ENCODE measurements at regions not wholly inside any gene's neighbourhood (a gene's known extent, or its start where the extent isn't known, plus 50 kb on each side); places are given as distances from the start of the nearest gene placed in this dataset.

GRCh38 chr12:114206525-114206924, 199.4 kb downstream of the TBX5 start:
- CTCF ChIA-PET (ENCODE audit: low intra/inter-chr PET ratio), result no interaction called here
- H3K9ac ChIP-seq (ENCODE audit: insufficient read depth in 1 of 2, low read depth in 2 of 2, low read length in 2 of 2), result no peak overlapping the region
- no peaks in the 10 kb centered on the region for H3K36me3 ChIP-seq (ENCODE audit: control insufficient read depth, insufficient read depth, low read length)
- intact Hi-C loops (cut with micrococcal nuclease) (no loop called here), in situ Hi-C loops (cut with MboI) (no loop called here)
- H3K4me2 ChIP-seq (ENCODE audit: insufficient read depth, low read length), result no peak overlapping the region
- ATAC-seq (no peak), DNase-seq (ENCODE audit: extremely low read depth in 1 of 4, low spot score in 3 of 4) (no peak), FAIRE-seq (no peak)
- H3K9me3 ChIP-seq (replicated peaks; ENCODE audit: control insufficient read depth, insufficient read depth, low read depth, low read length), result no peaks in the 10 kb centered on the region
- no peak overlapping the region for H3K4me3 ChIP-seq
- no peak overlapping the region for H3K27ac ChIP-seq (ENCODE audit: extremely low read depth, low read depth, low read length)
- H3K79me2 ChIP-seq (ENCODE audit: control insufficient read depth, insufficient read depth, low read length), result no peaks in the 10 kb centered on the region
- no peaks in the 10 kb centered on the region for H3K4me1 ChIP-seq (replicated peaks in 1 of 2; ENCODE audit: control insufficient read depth in 2 of 2, insufficient read depth in 2 of 2, low read length in 2 of 2)
- H3K27me3 ChIP-seq (ENCODE audit: control insufficient read depth in 2 of 2, insufficient read depth in 2 of 2, low read length in 2 of 2), result no peaks in the 10 kb centered on the region
- H3K9me1 ChIP-seq (ENCODE audit: control insufficient read depth, insufficient read depth, low read length), result no peaks in the 10 kb centered on the region
- POLR2A ChIA-PET, result no interaction called here
- no peaks in the 10 kb centered on the region; the same call in 1 of the 2 replicates for H4K20me1 ChIP-seq (replicated peaks; ENCODE audit: control insufficient read depth, insufficient read depth, low read length)
- TF ChIP-seq ZNF212 (CRISPR knock-in tag; IDR thresholded peaks at IDR 0.05), result no peak
- no peak for TF ChIP-seq ZC3H11A (IDR thresholded peaks at IDR 0.05; ENCODE audit: low read depth, low read length)
- TF ChIP-seq PYGO2 (tag; IDR thresholded peaks at IDR 0.05), result no peak
- no peak for TF ChIP-seq KHSRP (IDR thresholded peaks at IDR 0.05)
- BruUV-seq (replicated peaks), result no TSS peak
- H2AFZ ChIP-seq (ENCODE audit: low read depth, low read length), result no peak overlapping the region

DNA sequence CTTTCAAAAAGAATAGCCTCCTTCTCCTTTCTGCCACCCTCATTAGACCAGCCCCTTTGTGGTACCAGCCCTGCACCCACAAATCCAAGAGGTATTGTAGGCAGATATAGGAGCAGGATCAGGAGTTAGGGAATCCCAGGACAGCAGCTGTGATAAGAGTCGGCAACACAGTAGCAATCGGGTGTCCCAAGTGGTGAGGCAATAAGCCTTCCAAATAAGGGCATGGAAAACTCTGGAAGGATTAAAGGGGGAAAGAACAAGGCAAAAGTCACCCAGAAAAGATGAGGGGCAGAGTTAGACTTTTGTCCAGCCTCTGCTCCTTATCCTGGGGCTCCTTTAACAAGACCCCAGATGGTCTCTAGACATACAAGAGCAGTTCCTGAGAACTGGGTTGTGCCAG, 204.2 kb downstream of the TBX5 start:
- Histone ChIP-seq H3K4me2 (ENCODE audit: insufficient read depth, low read length) (no peak overlapping the region), H3K36me3 (ENCODE audit: control insufficient read depth, insufficient read depth, low read length) (no peaks in the 10 kb centered on the region), H3K4me3 (no peak overlapping the region), H3K79me2 (ENCODE audit: control insufficient read depth, insufficient read depth, low read length) (no peaks in the 10 kb centered on the region), H4K20me1 (replicated peaks; ENCODE audit: control insufficient read depth, insufficient read depth, low read length) (no peaks in the 10 kb centered on the region), H2AFZ (ENCODE audit: low read depth, low read length) (no peak overlapping the region), H3K9me3 (replicated peaks; ENCODE audit: control insufficient read depth, insufficient read depth, low read depth, low read length) (no peaks in the 10 kb centered on the region), H3K9me1 (ENCODE audit: control insufficient read depth, insufficient read depth, low read length) (no peaks in the 10 kb centered on the region), H3K27ac (ENCODE audit: extremely low read depth, low read depth, low read length) (no peak overlapping the region), H3K9ac (ENCODE audit: insufficient read depth in 1 of 2, low read depth in 2 of 2, low read length in 2 of 2) (no peak overlapping the region), H3K27me3 (ENCODE audit: control insufficient read depth in 2 of 2, insufficient read depth in 2 of 2, low read length in 2 of 2) (no peaks in the 10 kb centered on the region), H3K4me1 (replicated peaks in 1 of 2; ENCODE audit: control insufficient read depth in 2 of 2, insufficient read depth in 2 of 2, low read length in 2 of 2) (no peaks in the 10 kb centered on the region)
- DNase-seq (ENCODE audit: extremely low read depth in 1 of 4, low spot score in 3 of 4) (no peak), FAIRE-seq (no peak), ATAC-seq (no peak)
- CTCF ChIA-PET (ENCODE audit: low intra/inter-chr PET ratio), result no interaction called here
- in situ Hi-C loops (cut with MboI), result no loop called here
- no TSS peak for BruUV-seq (replicated peaks)
- intact Hi-C loops (cut with micrococcal nuclease), result no loop called here
- POLR2A ChIA-PET, result no interaction called here
- WGBS (ENCODE audit: insufficient coverage, low coverage, missing lambda C conversion rate), result 0% methylated on average over 2 of the region's 2 CpGs
- TF ChIP-seq JUNB (CRISPR knock-in tag; conservative IDR thresholded peaks at IDR 0.05), result no peak
- no peak for TF ChIP-seq ZNF785 (CRISPR knock-in tag; IDR thresholded peaks at IDR 0.05)
- TF ChIP-seq FUS (optimal IDR thresholded peaks at IDR 0.05; ENCODE audit: low read depth, low read length), result no peak
- TF ChIP-seq, protein P1, sequence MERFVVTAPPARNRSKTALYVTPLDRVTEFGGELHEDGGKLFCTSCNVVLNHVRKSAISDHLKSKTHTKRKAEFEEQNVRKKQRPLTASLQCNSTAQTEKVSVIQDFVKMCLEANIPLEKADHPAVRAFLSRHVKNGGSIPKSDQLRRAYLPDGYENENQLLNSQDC (CRISPR knock-in tag; IDR thresholded peaks at IDR 0.05), result no peak
- no peak for TF ChIP-seq MCM2 (IDR thresholded peaks at IDR 0.05; ENCODE audit: low read depth)
- TF ChIP-seq NFYB (IDR thresholded peaks at IDR 0.05; ENCODE audit: extremely low read depth, insufficient read length), result no peak
- TF ChIP-seq VEZF1 (CRISPR knock-in tag; IDR thresholded peaks at IDR 0.05), result no peak
- no peak for TF ChIP-seq GTF2A2 (tag; IDR thresholded peaks at IDR 0.05)
- TF ChIP-seq MXI1 (IDR thresholded peaks at IDR 0.05; ENCODE audit: low read depth, low read length), result no peak
- no peak for TF ChIP-seq IRF2 (CRISPR knock-in tag; IDR thresholded peaks at IDR 0.05)
- no peak for TF ChIP-seq SRSF9 (IDR thresholded peaks at IDR 0.05; ENCODE audit: borderline replicate concordance, low read depth, low read length)
- TF ChIP-seq ZNF197 (CRISPR knock-in tag; IDR thresholded peaks at IDR 0.05; ENCODE audit: low read depth), result no peak
- TF ChIP-seq SREBF1 (IDR thresholded peaks at IDR 0.05; ENCODE audit: borderline replicate concordance, low read depth, low read length), result no peak
- TF ChIP-seq RBM15 (IDR thresholded peaks at IDR 0.05; ENCODE audit: insufficient read depth, low read length), result no peak
- no peak for TF ChIP-seq NFIC (IDR thresholded peaks at IDR 0.05)
- TF ChIP-seq ZNF668 (CRISPR knock-in tag; IDR thresholded peaks at IDR 0.05), result no peak
